Immature natural killer cell (primary cell): ENCODE measurements at regions not wholly inside any gene's neighbourhood (a gene's known extent, or its start where the extent isn't known, plus 50 kb on each side); places are given as distances from the start of the nearest gene placed in this dataset.

ENCODE experiments used
- DNase-seq, 3 donors: peaks; one replicate each; pipeline ENCODE4 v3.0.0; 2022; ENCODE audit warnings: mixed read lengths in 1 of 3
- H3K27ac Mint-ChIP-seq, 6 donors: one replicate each; pipeline ENCODE4 v1.8.0; 2020; ENCODE audit warnings: mixed read lengths in 6 of 6, mild to moderate bottlenecking in 5 of 6, inconsistent platforms in 4 of 6, moderate library complexity in 3 of 6
- H3K27me3 Mint-ChIP-seq, 3 donors: one replicate each; pipeline ENCODE4 v1.8.0; 2020 to 2021; ENCODE audit warnings: low read depth in 3 of 3, mild to moderate bottlenecking in 3 of 3, mixed read lengths in 3 of 3, moderate library complexity in 3 of 3, inconsistent platforms in 1 of 3
- H3K36me3 Mint-ChIP-seq, 3 donors: one replicate each; pipeline ENCODE4 v1.8.0; 2020; ENCODE audit warnings: mixed read lengths in 3 of 3, inconsistent platforms in 2 of 3, mild to moderate bottlenecking in 2 of 3
- H3K4me1 Mint-ChIP-seq, 2 donors: one replicate each; pipeline ENCODE4 v1.8.0; 2020; ENCODE audit warnings: inconsistent platforms in 2 of 2, mild to moderate bottlenecking in 2 of 2, mixed read lengths in 2 of 2, moderate library complexity in 1 of 2
- H3K4me3 Mint-ChIP-seq, 5 donors: one replicate each; pipeline ENCODE4 v1.8.0; 2020; ENCODE audit warnings: mild to moderate bottlenecking in 5 of 5, mixed read lengths in 5 of 5, inconsistent platforms in 3 of 5, moderate library complexity in 3 of 5
- H3K9me3 Mint-ChIP-seq, 6 donors: one replicate each; pipeline ENCODE4 v1.8.0; 2020; ENCODE audit warnings: mild to moderate bottlenecking in 6 of 6, mixed read lengths in 6 of 6, inconsistent platforms in 4 of 6, moderate library complexity in 3 of 6

DNA sequence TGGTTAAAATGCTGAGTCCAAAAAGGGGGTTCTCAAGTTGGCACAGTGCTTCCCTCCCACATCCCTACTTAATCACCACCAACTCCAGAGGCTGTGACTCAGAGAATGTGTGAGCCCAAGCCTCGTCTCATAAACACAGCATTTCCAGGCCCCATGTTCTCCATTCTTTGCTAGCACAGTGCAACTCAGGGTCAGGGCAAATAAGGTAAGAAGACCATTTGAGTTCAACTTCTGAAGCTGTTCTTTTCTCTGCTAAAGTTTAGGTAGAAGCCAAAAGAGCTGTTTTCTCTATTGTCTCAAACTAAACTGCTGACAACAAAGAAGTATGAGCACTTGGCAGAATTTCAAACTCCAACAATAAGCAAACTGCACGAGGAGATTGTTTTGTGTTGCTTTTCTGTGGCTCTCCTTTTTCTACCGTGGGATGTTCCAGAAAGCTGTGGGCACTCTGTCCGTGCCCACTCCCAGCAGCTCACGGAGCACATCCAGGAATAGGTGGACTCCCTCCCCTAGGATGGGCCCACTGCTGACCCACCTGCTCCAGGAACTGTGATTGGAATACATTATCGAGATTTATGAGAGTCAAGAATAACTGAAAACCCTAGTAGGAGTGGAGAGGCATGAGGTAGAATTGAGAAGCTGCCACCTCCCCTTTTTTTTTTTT lies 494.3 kb downstream of the COG6 start:
- no peaks in the 10 kb centered on the region for H3K9me3 Mint-ChIP-seq
- H3K36me3 Mint-ChIP-seq, result no peaks in the 10 kb centered on the region
- DNase-seq, result no peak
- H3K27me3 Mint-ChIP-seq, result no peaks in the 10 kb centered on the region
- H3K4me3 Mint-ChIP-seq, result no peak overlapping the region
- H3K4me1 Mint-ChIP-seq, result peaks cover 4 to 7% of the 10 kb centered on the region in 2 donors
- no peak overlapping the region for H3K27ac Mint-ChIP-seq

DNA sequence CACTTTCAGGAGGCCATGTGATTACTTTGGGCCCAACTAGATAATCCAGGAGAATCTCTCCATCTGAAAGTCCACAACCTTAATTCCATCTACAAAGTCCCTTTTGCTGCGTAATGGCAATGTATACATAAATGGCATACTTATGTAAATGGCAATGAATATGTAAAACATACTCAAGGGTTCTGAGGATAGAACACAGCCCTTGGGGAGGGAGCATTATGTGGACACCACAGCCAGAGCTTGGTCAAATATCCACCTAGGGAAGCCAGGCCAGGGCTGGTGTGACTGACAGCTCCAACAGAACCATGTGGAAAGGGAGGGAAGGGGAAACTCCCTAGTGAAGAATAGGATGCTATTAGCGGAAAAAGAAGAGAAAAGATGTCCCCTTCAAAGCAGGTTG lies 496.2 kb downstream of the COG6 start:
- no peak overlapping the region for H3K27ac Mint-ChIP-seq
- H3K4me1 Mint-ChIP-seq, result peaks cover 2 to 3% of the 10 kb centered on the region in 2 donors
- H3K9me3 Mint-ChIP-seq, result no peaks in the 10 kb centered on the region
- peaks cover 0 to 2% (median 0%) of the 10 kb centered on the region in 3 donors for H3K27me3 Mint-ChIP-seq
- H3K36me3 Mint-ChIP-seq, result no peaks in the 10 kb centered on the region
- H3K4me3 Mint-ChIP-seq, result no peak overlapping the region
- no peak for DNase-seq

DNA sequence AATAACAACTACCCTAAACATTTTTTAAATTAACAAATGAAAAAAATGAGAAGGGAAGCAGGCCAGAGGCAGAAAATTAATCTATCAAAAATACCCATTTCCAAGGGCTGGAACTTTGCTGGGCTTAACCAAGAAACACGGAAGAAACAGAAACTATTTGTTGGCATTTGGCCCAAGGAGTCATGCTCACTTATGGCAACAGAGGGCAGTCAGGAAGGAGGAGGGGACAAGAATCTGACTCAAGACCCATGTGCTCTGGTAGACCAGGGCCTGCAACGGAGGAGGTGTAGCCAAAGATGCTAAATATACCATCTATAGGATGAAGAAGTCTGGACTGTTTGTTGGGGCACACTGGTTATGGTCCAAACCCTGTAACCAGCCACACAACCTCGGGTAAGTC lies 496.7 kb downstream of the COG6 start:
- Mint-ChIP-seq H3K27me3 (peaks cover 0 to 2% (median 0%) of the 10 kb centered on the region in 3 donors), H3K4me1 (no peaks in the 10 kb centered on the region), H3K4me3 (no peak overlapping the region), H3K36me3 (no peaks in the 10 kb centered on the region), H3K27ac (peak overlapping the region in 1 of 6 donors; percentile 37), H3K9me3 (no peaks in the 10 kb centered on the region)
- no peak for DNase-seq

DNA sequence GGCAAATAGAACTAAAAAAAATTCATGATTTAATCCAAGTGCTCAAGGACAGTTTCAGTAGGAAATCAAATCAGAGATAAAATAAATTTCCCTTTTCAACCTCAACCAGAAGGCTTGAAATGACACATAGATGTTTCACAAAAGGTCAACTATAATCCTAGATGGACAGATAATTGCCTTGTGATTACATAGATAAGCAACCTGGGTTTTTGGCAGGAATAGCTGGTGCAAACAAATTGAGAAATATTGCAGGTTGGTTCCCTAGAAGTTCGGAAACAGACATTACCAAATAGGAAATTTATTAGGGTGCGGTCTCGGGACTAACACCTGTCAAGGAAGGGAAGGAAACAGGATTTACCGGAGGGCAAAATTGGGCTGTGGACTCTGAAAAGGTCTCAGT lies 497.5 kb downstream of the COG6 start:
- Mint-ChIP-seq H3K27ac (no peak overlapping the region), H3K36me3 (no peaks in the 10 kb centered on the region), H3K9me3 (no peaks in the 10 kb centered on the region), H3K27me3 (peaks cover 0 to 2% (median 0%) of the 10 kb centered on the region in 3 donors), H3K4me1 (no peaks in the 10 kb centered on the region), H3K4me3 (no peak overlapping the region)
- no peak for DNase-seq

DNA sequence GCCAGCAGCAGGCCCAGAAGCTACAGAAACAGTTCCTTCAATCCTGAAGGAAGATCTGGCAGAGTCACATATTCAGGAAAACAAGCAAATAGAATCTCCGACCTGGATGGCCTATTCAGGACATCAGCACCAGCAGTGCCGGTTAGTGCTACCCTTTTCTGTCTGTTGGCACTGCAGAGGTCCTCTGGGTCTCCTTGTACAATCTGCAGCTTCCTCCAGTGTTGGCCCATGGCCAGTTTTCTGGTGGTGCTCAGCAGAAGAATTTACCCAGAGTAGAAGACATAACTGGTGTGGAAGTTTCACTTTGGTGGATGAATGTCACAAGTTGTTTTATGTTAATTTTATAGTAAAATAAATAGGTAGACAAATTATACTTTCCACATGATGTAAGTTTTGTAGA lies 498.1 kb downstream of the COG6 start:
- H3K4me3 Mint-ChIP-seq, result no peak overlapping the region
- no peaks in the 10 kb centered on the region for H3K9me3 Mint-ChIP-seq
- H3K36me3 Mint-ChIP-seq, result no peaks in the 10 kb centered on the region
- no peaks in the 10 kb centered on the region for H3K4me1 Mint-ChIP-seq
- no peak for DNase-seq
- no peak overlapping the region for H3K27ac Mint-ChIP-seq
- peaks cover 0 to 2% (median 0%) of the 10 kb centered on the region in 3 donors for H3K27me3 Mint-ChIP-seq

DNA sequence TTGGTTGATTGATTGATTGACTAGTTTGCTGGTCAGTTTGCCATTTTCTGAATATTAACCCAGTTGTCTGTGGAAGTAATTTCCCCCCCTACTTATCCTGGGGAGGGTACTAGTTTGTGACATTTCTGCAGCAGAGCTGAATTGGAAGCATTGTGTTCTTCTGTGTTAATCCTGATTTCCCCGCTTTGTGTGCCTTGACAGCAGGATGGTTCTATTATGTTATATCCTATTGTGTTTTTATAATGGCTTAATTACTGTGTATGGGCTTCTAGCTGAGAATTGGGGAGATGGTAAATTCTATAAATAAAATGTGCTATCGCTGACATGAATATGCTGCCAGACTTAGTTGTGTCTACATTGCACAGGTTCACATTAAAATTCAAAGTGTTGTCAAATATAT lies 499.7 kb downstream of the COG6 start:
- no peak overlapping the region for H3K27ac Mint-ChIP-seq

DNA sequence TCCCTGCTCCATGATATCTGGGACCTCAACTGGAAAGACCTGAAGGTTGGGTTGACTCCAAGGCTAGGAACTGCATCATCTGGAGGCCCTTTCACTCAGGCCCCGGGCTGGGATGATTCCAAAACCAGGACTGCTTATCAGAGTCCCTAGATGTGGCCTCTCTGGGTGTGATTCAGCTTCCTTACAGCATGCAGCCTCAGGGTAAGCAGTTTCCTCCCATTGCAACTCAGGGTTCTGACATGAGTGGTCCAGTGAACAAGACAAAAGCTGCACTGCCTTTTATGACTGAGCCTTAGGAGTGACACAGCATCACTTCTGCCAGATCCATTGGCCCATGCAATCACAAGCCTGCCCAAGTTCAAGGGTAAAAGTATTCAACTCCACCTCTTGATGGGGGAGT lies 502.8 kb downstream of the COG6 start:
- Mint-ChIP-seq H3K4me1 (no peaks in the 10 kb centered on the region), H3K27ac (no peak overlapping the region)

More for the DNA sequence above, 499.7 kb downstream of the COG6 start:
- Mint-ChIP-seq H3K27me3 (peaks cover 0 to 2% (median 0%) of the 10 kb centered on the region in 3 donors), H3K4me3 (no peak overlapping the region), H3K9me3 (no peaks in the 10 kb centered on the region), H3K36me3 (no peaks in the 10 kb centered on the region), H3K4me1 (no peaks in the 10 kb centered on the region)
- DNase-seq, result no peak

DNA sequence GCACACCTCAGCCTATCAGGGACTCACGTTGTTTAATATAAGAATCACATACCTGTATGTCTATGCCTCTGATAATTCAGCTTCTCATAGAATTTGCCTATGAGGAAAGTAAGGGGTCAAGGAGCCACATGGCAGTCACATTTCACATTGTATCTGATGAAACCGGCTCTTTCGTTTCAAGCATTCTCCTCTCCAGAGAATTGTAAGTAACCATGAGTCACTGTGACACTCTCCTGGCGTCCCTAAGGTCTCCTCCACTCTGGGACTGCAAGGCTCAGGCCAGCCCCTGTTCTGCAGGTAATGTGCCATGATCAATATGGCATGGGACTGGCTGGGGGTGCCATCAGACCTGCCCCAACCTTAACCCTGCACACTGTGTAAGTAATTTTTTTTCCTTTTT lies 503.3 kb downstream of the COG6 start:
- no peaks in the 10 kb centered on the region for H3K4me1 Mint-ChIP-seq
- H3K27ac Mint-ChIP-seq, result no peak overlapping the region
- H3K4me3 Mint-ChIP-seq, result no peak overlapping the region
- no peaks in the 10 kb centered on the region for H3K9me3 Mint-ChIP-seq
- DNase-seq, result no peak
- peaks cover 0 to 2% (median 0%) of the 10 kb centered on the region in 3 donors for H3K27me3 Mint-ChIP-seq
- no peaks in the 10 kb centered on the region for H3K36me3 Mint-ChIP-seq

More for the DNA sequence above, 502.8 kb downstream of the COG6 start:
- H3K36me3 Mint-ChIP-seq, result no peaks in the 10 kb centered on the region
- no peak overlapping the region for H3K4me3 Mint-ChIP-seq
- DNase-seq, result no peak
- H3K27me3 Mint-ChIP-seq, result peaks cover 0 to 2% (median 0%) of the 10 kb centered on the region in 3 donors
- H3K9me3 Mint-ChIP-seq, result no peaks in the 10 kb centered on the region

DNA sequence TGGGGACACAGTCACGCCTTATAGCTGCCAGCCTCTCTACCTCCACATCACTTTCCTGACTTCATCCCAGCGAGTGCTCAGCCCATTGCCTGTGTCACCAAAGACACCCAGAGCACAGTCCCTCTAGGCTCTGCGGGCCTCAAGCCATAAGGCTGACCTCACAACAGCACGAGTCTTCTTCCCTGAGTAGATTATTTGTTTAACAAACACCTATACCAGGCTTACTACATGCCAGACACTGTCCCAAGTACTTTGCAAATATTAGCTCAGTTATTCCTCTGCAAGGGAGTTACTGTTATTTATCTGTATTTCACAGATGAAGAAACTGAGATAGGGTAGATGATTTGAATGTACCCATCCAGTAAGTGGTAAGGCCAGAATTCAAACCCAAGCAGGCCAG lies 504.3 kb downstream of the COG6 start:
- H3K9me3 Mint-ChIP-seq, result no peaks in the 10 kb centered on the region
- no peaks in the 10 kb centered on the region for H3K4me1 Mint-ChIP-seq
- H3K27me3 Mint-ChIP-seq, result peaks cover 0 to 2% (median 0%) of the 10 kb centered on the region in 3 donors
- H3K4me3 Mint-ChIP-seq, result no peak overlapping the region
- peak overlapping the region in 1 of 6 donors; percentile 47 for H3K27ac Mint-ChIP-seq
- DNase-seq, result no peak
- H3K36me3 Mint-ChIP-seq, result no peaks in the 10 kb centered on the region

DNA sequence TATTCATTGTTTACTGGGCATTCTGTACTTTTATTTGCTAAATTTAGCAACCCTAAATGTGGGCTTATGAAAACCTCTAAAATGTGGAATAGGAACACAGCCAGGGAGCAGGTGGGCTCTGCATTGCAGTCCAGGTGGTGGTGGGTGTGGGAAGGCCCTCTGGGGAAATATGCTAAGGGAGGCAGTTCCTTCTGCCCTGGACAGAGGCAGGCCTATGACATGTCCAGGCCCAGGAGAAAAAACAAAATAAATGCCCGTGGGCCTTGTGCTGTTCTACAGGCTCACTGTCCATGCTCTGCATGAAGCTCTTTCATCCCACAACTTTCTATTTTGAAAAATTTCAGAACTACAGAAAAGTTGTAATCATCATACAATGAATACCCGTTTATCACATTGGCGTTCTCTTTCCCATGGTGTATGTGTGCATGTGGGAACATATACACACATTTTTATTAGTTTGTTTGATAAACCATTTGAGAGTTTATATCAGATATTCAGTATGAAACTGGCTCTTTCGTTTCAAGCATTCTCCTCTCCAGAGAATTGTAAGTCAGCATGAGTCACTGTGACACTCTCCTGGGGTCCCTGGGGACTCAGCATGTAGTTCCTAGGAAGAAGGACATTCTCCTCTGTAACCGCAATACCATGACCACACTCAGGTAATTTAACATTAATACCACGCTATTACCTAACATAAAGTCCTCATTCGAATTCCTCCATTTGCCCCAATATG lies 505.3 kb downstream of the COG6 start:
- no peaks in the 10 kb centered on the region for H3K36me3 Mint-ChIP-seq
- no peak for DNase-seq
- no peak overlapping the region for H3K4me3 Mint-ChIP-seq
- peaks cover 0 to 2% (median 1%) of the 10 kb centered on the region in 3 donors for H3K27me3 Mint-ChIP-seq
- H3K27ac Mint-ChIP-seq, result no peak overlapping the region
- H3K4me1 Mint-ChIP-seq, result no peaks in the 10 kb centered on the region
- no peaks in the 10 kb centered on the region for H3K9me3 Mint-ChIP-seq

DNA sequence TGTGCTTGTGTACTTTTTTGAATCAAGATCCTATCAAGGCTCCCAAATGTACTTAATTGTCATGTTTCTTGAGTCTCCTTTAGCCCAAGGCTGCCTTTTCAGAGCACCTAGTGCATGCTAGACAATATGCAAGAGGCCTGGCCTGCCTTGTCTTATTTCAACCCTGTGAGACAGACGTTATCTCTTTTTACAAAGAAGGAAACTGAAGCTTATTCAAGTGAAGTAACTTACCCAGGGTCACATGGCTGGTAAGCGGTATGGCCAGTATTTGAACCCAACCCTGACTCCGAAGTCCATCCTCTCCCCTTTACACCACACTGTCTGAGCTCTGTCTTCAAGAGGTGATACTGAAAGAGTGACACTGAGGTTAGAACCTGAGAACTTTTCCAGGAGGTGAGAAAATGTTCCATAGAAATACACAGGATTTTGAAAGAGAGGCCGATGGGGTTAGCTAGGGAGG lies 505.1 kb downstream of the FOXO1 start:
- Mint-ChIP-seq H3K27me3 (peaks cover 0 to 2% (median 2%) of the 10 kb centered on the region in 3 donors), H3K4me1 (no peaks in the 10 kb centered on the region), H3K9me3 (no peaks in the 10 kb centered on the region), H3K36me3 (no peaks in the 10 kb centered on the region), H3K27ac (no peak overlapping the region), H3K4me3 (no peak overlapping the region)
- no peak for DNase-seq

DNA sequence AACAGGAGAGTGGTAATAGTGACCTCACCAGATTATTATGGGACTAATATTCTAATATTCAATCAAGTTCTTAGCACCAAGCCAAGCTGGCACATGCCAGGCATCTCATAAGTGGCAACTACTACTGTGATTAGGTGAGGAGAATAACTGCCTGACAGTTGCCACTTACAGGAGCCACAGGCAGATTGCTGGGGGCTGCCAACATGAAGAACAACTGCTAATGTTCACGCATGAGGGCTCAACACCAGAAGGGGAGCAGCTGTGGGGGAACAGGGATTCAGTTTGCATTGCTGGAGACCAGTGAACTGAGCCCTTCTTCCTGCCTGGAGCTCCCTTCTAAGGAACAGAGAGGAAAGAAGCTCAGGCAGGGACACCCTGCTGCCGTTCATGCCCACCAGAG lies 504.5 kb downstream of the FOXO1 start:
- no peaks in the 10 kb centered on the region for H3K4me1 Mint-ChIP-seq
- H3K9me3 Mint-ChIP-seq, result no peaks in the 10 kb centered on the region
- H3K27ac Mint-ChIP-seq, result no peak overlapping the region
- H3K27me3 Mint-ChIP-seq, result peaks cover 0 to 4% (median 2%) of the 10 kb centered on the region in 3 donors
- no peak for DNase-seq
- no peaks in the 10 kb centered on the region for H3K36me3 Mint-ChIP-seq
- no peak overlapping the region for H3K4me3 Mint-ChIP-seq

DNA sequence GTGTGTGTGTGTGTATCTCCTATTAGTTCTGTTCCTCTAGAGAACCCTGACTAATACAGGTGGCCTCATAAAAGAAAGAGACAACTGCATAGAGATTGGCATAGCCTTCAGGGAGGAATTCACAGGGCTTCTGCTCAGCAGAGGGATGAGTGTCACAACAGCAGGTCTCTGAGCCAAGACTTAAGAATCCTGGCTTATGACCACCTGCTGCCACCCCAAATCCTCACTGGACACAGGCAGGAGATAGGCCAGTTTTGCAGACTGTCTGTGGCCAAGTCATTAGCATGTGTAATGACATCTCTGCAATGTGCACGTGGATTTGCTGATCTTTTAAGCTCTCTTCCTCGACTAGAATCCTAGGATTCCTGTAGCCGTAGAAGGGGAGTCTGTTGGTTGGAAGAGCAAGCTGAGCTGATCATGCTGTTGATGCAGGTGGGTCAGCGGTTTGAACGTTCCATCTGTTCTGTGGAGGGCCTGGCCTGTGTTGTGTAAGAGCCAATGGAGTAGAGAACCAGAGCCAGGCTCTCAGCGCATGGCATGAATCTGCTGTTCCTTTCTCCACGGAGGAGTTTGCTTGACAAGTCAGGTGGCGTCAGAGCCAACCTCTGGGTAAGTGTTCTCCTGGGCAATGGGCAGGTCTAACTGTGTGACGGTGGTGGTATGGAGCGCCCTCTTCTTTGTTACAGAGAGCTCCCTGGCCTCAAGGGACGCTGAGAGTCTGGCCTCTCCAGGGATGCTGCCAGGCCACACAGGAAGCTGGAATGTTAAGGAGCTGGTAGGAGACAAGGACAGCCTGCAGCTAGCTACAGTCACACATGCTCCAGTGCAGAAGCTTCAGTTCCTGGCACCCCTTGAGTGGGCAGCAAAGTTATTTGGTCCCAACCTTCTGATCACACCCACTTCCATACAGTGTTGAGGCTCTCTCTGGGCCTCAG lies 503.1 kb downstream of the FOXO1 start:
- H3K27me3 Mint-ChIP-seq, result peaks cover 0 to 6% (median 5%) of the 10 kb centered on the region in 3 donors
- H3K4me1 Mint-ChIP-seq, result no peaks in the 10 kb centered on the region
- no peaks in the 10 kb centered on the region for H3K36me3 Mint-ChIP-seq
- H3K4me3 Mint-ChIP-seq, result no peak overlapping the region
- DNase-seq, result no peak
- H3K27ac Mint-ChIP-seq, result no peak overlapping the region
- no peaks in the 10 kb centered on the region for H3K9me3 Mint-ChIP-seq

DNA sequence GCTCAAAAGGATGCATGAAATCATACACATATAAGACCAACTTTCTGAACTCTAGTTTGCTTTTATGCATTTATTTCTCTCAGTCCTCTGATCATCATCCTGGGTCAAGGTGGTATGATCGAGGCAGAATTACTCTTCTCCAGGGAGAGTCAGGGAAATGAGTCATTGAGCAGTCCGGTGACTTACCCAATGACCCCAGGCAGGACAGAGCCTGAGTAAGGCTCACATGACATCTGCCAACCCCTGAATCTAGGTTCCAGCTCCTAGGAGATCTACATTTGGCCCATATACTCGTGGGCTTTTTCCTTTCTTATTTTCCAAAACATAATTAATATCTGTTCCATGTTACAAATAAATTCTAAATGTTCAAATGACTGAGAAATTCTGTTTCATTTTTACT lies 502.3 kb downstream of the FOXO1 start:
- H3K9me3 Mint-ChIP-seq, result no peaks in the 10 kb centered on the region
- no peak overlapping the region for H3K4me3 Mint-ChIP-seq
- H3K27ac Mint-ChIP-seq, result no peak overlapping the region
- H3K4me1 Mint-ChIP-seq, result no peaks in the 10 kb centered on the region
- H3K36me3 Mint-ChIP-seq, result no peaks in the 10 kb centered on the region
- DNase-seq, result no peak
- H3K27me3 Mint-ChIP-seq, result peaks cover 0 to 8% (median 7%) of the 10 kb centered on the region in 3 donors
